HEK293 (cell line): ENCODE measurements at regions not wholly inside any gene's neighbourhood (a gene's known extent, or its start where the extent isn't known, plus 50 kb on each side); places are given as distances from the start of the nearest gene placed in this dataset.

Source experiments
- CTCF ChIA-PET: fragments of 350-600 bp; formaldehyde crosslinking; extraction: SDS; loops from one replicate; lab custom pipeline; 2021; ENCODE audit warnings: antibody characterized with exemption; lab: Yijun Ruan, JAX
- POLR2A ChIA-PET: fragments of 300-600 bp; formaldehyde crosslinking; extraction: SDS; loops from one replicate; lab custom pipeline; 2020; ENCODE audit warnings: antibody characterized with exemption, inconsistent platforms; lab: Yijun Ruan, JAX
- H3K27ac ChIP-seq: fragments of 200-500 bp; sonication (Bioruptor generic); 2 replicates; pipeline ENCODE4 v1.5.1; 2014; ENCODE audit warnings: low read depth, low read length, control low read depth, inconsistent platforms; ENCODE audit errors: extremely low read depth
- H3K36me3 ChIP-seq, 2 experiments: fragments of 200-500 bp in 1 of 2; sonication (Bioruptor generic) in 1 of 2; 1 replicate in 1 of 2; 2 replicates in 1 of 2; pipeline ENCODE4 v1.5.1; 2014 to 2017; ENCODE audit warnings: inconsistent platforms in 2 of 2, low read length in 2 of 2; ENCODE audit not compliant: control insufficient read depth in 2 of 2, insufficient read depth in 1 of 2
- H3K4me1 ChIP-seq: fragments of 200-500 bp; sonication (Bioruptor generic); 2 replicates; pipeline ENCODE4 v1.5.1; 2014; ENCODE audit warnings: mild to moderate bottlenecking, low read length, inconsistent platforms; ENCODE audit not compliant: control insufficient read depth, insufficient read depth
- H3K4me3 ChIP-seq: 2 replicates; pipeline ENCODE4 v1.5.1; 2011; ENCODE audit warnings: low read depth, mild to moderate bottlenecking, control low read depth, low read length, moderate library complexity
- H3K9me3 ChIP-seq: fragments of 200-500 bp; sonication (Bioruptor generic); 2 replicates; pipeline ENCODE4 v1.5.1; 2014; ENCODE audit warnings: low read depth, low read length, inconsistent platforms; ENCODE audit not compliant: control insufficient read depth, insufficient read depth
- GLIS2 ChIP-seq: fragments of 450-650 bp; formaldehyde crosslinking; IDR thresholded peaks from 2 replicates; pipeline ENCODE4 v1.5.1; 2016; ENCODE audit warnings: missing biosample characterization, missing genetic modification characterization
- HIC1 ChIP-seq: fragments of 450-650 bp; formaldehyde crosslinking; IDR thresholded peaks from 2 replicates; pipeline ENCODE4 v1.5.1; 2016; ENCODE audit warnings: missing biosample characterization, missing genetic modification characterization
- HOXC10 ChIP-seq: sonication (generic); formaldehyde crosslinking; IDR thresholded peaks from 2 replicates; pipeline ENCODE4 v1.8.1; 2023; ENCODE audit warnings: mild to moderate bottlenecking, missing genetic modification reagents
- PATZ1 ChIP-seq: fragments of 450-650 bp; formaldehyde crosslinking; IDR thresholded peaks from 2 replicates; pipeline ENCODE4 v1.5.1; 2016; ENCODE audit warnings: missing biosample characterization, missing genetic modification characterization
- SP3 ChIP-seq: fragments of 450-650 bp; formaldehyde crosslinking; IDR thresholded peaks from 2 replicates; pipeline ENCODE4 v1.5.1; 2016; ENCODE audit warnings: missing biosample characterization, missing genetic modification characterization
- ZBTB11 ChIP-seq: fragments of 450-650 bp; formaldehyde crosslinking; conservative IDR thresholded peaks from 2 replicates; pipeline ENCODE4 v1.5.1; 2016; ENCODE audit warnings: low read depth, missing biosample characterization, missing genetic modification characterization
- ZBTB20 ChIP-seq: fragments of 450-650 bp; formaldehyde crosslinking; IDR thresholded peaks from 2 replicates; pipeline ENCODE4 v1.5.1; 2016; ENCODE audit warnings: missing biosample characterization, missing genetic modification characterization
- ZBTB8A ChIP-seq: fragments of 450-650 bp; formaldehyde crosslinking; IDR thresholded peaks from 2 replicates; pipeline ENCODE4 v1.5.1; 2016; ENCODE audit warnings: missing biosample characterization, missing genetic modification characterization
- ZFP37 ChIP-seq: fragments of 450-650 bp; formaldehyde crosslinking; IDR thresholded peaks from 2 replicates; pipeline ENCODE4 v1.5.1; 2016; ENCODE audit warnings: missing biosample characterization, missing genetic modification characterization
- ZNF112 ChIP-seq: fragments of 450-650 bp; formaldehyde crosslinking; IDR thresholded peaks from 2 replicates; pipeline ENCODE4 v1.5.0; 2017; ENCODE audit warnings: missing biosample characterization, missing genetic modification characterization
- ZNF214 ChIP-seq: fragments of 450-650 bp; formaldehyde crosslinking; IDR thresholded peaks from 2 replicates; pipeline ENCODE4 v1.5.1; 2017; ENCODE audit warnings: missing biosample characterization, mild to moderate bottlenecking, missing genetic modification characterization, borderline replicate concordance
- ZNF23 ChIP-seq: fragments of 450-650 bp; formaldehyde crosslinking; IDR thresholded peaks from 2 replicates; pipeline ENCODE4 v1.5.1; 2016; ENCODE audit warnings: missing biosample characterization, missing genetic modification characterization, borderline replicate concordance
- ZNF239 ChIP-seq: fragments of 450-650 bp; formaldehyde crosslinking; IDR thresholded peaks from 2 replicates; pipeline ENCODE4 v1.5.1; 2016; ENCODE audit warnings: missing biosample characterization, missing genetic modification characterization
- ZNF624 ChIP-seq: fragments of 450-650 bp; formaldehyde crosslinking; IDR thresholded peaks from 2 replicates; pipeline ENCODE4 v1.5.1; 2017; ENCODE audit warnings: missing biosample characterization, missing genetic modification characterization

GRCh38 chr20:36086767-36087166 is 67.8 kb upstream of the EPB41L1 start:
- Histone ChIP-seq H3K4me3 (no peak overlapping the region), H3K36me3 (no peaks in the 10 kb centered on the region), H3K27ac (no peak overlapping the region), H3K9me3 (no peaks in the 10 kb centered on the region), H3K4me1 (no peaks in the 10 kb centered on the region)
- ChIA-PET CTCF (interaction anchor here (1.4 kb wide), 1 partner anchor 10 kb away, joined by 4 read pairs; no protein-coding TSS in a partner anchor), POLR2A (interaction anchor here (1.1 kb wide), 1 partner anchor 42 kb away, joined by 3 read pairs; no protein-coding TSS in a partner anchor)
- TF ChIP-seq PATZ1 (no peak), ZNF23 (tag by site-specific recombination) (no peak), HOXC10 (CRISPR knock-in tag) (no peak), ZNF214 (no peak), ZFP37 (tag by site-specific recombination) (no peak)

GRCh38 chr20:36090223-36090622 is 64.3 kb upstream of the EPB41L1 start:
- POLR2A ChIA-PET, result no interaction called here
- TF ChIP-seq ZNF239 (tag by site-specific recombination), result no peak
- no peak for TF ChIP-seq ZNF624 (tag by site-specific recombination)
- TF ChIP-seq, all 188 proteins: peak for 0
- Histone ChIP-seq H3K4me3 (no peak overlapping the region), H3K9me3 (no peaks in the 10 kb centered on the region), H3K4me1 (no peaks in the 10 kb centered on the region), H3K36me3 (no peaks in the 10 kb centered on the region), H3K27ac (no peak overlapping the region)
- CTCF ChIA-PET, result interaction anchor here (0.7 kb wide), 1 partner anchor 34 kb away, joined by 4 read pairs; no protein-coding TSS in a partner anchor

- CTCF ChIA-PET, result interaction anchor here (0.7 to 1.4 kb wide), 3 partner anchors 11 to 123 kb away, joined by 3 to 4 read pairs (median 3); no protein-coding TSS in a partner anchor
- TF ChIP-seq PATZ1 (0 out of 2 replicates have a peak, but pooled peaks have one; percentile 13), SP3 (tag by site-specific recombination) (no peak), ZBTB20 (peak; percentile 81), ZNF112 (tag by site-specific recombination) (no peak), ZBTB11 (no peak), GLIS2 (tag by site-specific recombination) (peak; percentile 53), HIC1 (tag by site-specific recombination) (0 out of 2 replicates have a peak, but pooled peaks have one; percentile 14), ZBTB8A (tag by site-specific recombination) (0 out of 2 replicates have a peak, but pooled peaks have one; percentile 16)
- TF ChIP-seq, all 188 proteins: peak for 5
- peak overlapping the region; percentile 54 for H3K4me3 ChIP-seq
- POLR2A ChIA-PET, result interaction anchor here (0.8 kb wide), 2 partner anchors 27 to 138 kb away, joined by 3 to 4 read pairs; partner anchors contain the start of gene SCAND1
- H3K4me1 ChIP-seq, result no peaks in the 10 kb centered on the region
- H3K27ac ChIP-seq, result no peak overlapping the region
- H3K36me3 ChIP-seq, result no peaks in the 10 kb centered on the region
- H3K9me3 ChIP-seq, result no peaks in the 10 kb centered on the region
Observed at GRCh38 chr20:36091561-36092397, 62.8 kb upstream of the EPB41L1 start.
